ENCODE measurements at regions not wholly inside any gene's neighbourhood (a gene's known extent, or its start where the extent isn't known, plus 50 kb on each side); places are given as distances from the start of the nearest gene placed in this dataset.
A peak's percentile ranks its signal among the peaks of the same experiment; 100 is the strongest.
"Not testable (repeated sequence)": the region's sequence is repeated elsewhere in the genome, so short reads cannot be mapped to it uniquely, and the experiment has no call there.

DNA sequence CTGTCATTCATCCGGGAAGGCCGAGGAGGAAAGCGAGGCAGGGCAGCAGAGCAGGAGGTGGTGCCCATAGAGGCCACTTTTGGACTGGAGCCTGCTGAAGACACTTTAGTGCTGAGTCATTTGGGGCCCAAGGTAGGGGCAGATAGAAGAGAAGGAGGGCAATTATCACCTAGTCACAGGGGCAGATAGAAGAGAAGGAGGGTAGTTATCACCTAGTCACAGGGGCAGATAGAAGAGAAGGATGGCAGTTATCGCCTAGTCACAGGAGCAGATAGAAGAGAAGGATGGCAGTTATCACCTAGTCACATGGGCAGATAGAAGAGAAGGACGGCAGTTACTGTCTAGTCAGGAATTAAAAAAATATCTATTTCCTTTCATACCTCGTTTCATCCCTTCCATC is 1372.6 kb downstream of the FOXD4L5 start:
- DNase-seq (ENCODE audit: low read depth in 2 of 3, low spot score in 1 of 3) = not testable (repeated sequence)

DNA sequence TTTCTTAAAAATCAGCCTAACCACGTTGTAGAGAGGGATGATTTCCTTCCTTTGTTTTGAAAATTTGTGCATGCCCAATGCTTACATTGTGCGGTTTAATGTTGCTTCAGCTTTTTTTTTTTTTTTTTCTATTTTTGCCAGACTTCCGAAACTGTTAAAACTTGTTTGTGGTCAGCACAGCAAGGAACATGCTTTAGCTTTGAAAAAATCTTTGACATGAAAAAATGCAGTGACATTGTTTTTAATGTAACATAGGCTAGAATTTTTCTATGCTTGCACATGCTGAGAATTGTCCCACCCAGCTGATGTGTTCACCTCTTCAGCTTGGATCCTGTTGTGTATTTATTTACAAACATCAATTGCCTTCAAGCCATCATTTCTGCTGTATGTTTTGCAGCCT is 1375.9 kb downstream of the FOXD4L5 start:
- not testable (repeated sequence) for DNase-seq (ENCODE audit: low read depth in 2 of 3, low spot score in 1 of 3)

DNA sequence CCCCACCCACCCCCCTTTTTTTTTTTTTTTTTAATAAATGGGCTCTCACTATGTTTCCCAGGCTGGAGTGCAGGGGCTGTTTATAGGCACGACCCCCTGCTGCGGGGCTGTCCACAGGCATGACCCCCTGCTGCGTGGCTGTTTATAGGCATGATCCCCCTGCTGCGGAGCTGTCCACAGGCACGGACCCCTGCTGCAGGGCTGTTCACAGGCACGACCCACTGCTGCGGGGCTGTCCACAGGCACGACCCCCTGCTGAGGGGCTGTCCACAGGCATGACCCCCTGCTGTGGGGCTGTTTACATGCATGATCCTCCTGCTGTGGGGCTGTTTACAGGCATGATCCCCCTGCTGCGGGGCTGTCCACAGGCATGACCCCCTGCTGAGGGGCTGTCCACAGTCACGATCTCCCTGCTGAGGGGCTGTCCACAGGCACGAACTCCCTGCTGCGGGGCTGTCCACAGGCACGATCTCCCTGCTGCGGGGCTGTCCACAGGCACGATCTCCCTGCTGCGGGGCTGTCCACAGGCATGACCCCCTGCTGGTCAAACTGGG is 1385.3 kb downstream of the FOXD4L5 start:
- DNase-seq (ENCODE audit: low read depth in 2 of 3, low spot score in 1 of 3) = not testable (repeated sequence)

DNA sequence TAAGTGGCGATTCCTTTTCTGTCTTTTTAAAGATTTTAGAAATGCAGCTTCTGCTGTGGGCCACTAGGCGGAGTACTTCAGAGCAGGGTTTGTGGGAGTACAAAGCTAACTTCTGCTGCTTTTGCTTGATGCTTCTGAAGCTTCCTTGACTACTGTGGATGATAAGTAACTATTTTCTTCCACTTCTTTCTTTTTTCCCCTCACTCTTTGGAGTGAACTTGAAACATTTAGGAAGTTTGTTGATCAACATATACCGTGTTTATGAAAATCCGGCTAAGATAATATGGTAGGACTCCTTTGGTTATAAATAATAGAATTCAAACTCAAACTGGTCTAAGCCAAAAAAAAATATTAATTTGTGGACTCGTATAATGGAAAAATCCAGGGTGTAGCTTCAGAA is 1403.6 kb downstream of the FOXD4L5 start:
- DNase-seq (ENCODE audit: low read depth in 2 of 3, low spot score in 1 of 3) = not testable (repeated sequence)

DNA sequence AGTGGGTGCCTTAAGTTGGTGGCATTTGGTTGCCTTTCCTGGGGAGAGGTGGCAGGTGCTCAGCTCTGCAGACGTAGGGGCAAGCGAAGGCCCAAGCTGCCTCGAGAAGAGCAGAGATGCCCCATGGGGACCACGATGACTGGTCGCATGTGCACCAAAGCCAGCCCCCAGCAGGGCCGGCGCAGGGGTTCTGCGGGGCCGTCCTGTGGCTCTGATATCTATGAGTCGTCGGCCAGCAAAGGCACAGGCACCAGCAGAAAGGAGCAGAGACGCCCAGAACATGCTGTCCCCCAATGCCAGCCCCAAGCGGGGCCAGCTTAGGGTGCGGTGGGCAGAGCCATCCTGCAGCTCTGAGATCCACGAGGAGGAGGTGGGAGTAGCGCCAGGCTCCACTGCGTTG is 1408.6 kb downstream of the FOXD4L5 start:
- not testable (repeated sequence) for DNase-seq (ENCODE audit: low read depth in 2 of 3, low spot score in 1 of 3)

DNA sequence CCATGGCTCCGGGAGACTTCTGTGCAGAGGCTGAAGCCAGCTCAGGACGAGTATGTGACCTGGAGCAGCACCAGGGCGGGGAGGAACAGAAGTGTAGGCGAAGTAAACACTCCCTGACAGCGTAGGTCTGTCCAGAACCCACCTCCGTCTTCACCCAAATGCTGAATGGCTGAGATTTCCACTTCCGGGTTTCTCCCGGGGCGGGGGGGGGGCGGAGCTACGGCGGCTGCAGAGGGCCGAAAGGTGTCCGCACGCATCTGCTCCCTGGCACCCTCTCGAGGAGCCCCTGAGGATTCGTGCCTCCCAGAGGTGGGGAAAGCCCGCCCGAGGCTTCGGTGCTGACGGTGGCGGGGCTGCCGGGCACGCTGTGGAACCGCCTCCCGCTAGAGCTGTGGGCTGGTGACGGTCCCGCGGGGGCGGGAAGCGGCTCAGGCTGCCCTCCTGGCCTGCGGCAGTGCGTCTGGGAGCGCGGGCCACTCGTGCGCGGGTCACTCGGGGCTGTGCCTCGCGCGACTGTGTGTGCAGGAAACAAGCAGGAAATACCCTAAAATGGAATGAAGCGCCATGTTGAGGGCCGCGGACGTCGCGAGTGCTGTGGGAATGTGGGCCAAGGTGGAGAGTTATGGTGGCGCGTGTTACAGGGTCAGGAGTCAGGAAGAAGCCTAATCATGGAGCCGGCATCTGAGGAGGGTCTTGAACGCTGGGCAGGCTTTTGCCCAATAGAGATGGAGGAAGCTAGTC is 1425.4 kb downstream of the FOXD4L5 start:
- peak in 1 of 3 donors; percentile 8 for DNase-seq (ENCODE audit: low read depth in 2 of 3, low spot score in 1 of 3)

DNA sequence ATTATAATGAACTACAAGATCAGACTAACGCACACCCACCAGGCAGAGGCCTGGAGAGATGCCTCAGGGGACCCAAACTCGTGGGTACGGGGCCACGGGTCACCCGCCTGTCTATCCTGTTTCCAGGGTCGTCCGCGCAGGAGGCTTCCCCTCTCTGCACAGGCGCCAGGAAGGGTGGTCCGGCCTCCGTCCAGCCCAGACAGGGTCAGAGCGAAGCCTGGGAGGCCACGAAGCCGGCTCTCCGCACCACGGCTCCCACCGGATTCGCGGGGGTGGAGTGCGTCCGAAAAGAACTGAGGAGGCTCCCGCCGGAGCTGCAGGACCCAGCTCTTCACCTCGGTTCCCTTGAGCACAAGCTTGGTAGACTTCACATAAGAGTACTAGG is 1425.9 kb downstream of the FOXD4L5 start:
- DNase-seq (ENCODE audit: low read depth in 2 of 3, low spot score in 1 of 3) = not testable (repeated sequence)

DNA sequence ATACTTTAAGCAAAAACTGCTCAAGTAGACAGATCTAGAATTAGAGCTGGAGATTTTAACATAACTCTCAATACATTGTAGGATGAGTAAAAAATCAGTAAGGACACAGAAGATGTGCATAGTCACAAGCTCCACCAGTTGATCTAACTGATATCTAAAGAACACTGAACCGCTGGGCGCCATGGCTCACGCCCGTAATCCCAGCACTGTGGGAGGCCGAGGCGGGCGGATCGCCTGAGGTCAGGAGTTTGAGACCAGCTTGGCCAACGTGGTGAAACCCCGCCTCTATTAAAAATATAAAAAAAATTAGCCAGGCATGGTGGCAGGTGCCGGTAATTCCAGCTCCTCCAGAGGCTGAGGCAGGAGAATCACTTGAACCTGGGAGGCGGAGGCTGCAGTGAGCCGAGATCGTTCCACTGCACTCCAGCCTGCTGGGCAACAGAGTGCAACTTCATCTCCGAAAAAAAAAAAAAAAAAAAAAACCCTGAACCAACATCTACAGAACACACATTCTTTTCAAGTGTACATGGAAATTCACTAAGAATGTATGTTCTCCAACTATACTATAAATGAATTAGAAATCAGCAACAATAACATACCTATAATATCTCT is 1431.8 kb downstream of the FOXD4L5 start:
- not testable (repeated sequence) for DNase-seq (ENCODE audit: low read depth in 2 of 3, low spot score in 1 of 3)

DNA sequence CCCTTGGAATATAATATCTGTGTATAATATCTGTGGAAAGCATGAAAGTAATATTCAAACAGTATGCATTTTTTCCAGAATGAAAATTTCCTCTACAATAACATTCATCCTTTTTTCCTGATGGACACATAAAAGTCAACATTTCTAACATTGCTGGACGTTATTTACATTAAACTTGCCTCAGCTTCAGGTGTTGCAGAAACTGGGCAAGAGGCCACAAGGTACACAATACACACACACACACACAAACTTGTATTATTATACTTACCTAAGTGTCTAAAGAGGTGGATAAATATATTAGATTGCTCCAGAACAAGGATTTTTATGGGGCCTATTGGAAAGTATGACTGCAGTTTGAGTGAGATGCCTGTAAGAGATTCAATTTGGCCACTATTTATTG is 1460.2 kb downstream of the FOXD4L5 start:
- not testable (repeated sequence) for DNase-seq (ENCODE audit: low read depth in 2 of 3, low spot score in 1 of 3)

DNA sequence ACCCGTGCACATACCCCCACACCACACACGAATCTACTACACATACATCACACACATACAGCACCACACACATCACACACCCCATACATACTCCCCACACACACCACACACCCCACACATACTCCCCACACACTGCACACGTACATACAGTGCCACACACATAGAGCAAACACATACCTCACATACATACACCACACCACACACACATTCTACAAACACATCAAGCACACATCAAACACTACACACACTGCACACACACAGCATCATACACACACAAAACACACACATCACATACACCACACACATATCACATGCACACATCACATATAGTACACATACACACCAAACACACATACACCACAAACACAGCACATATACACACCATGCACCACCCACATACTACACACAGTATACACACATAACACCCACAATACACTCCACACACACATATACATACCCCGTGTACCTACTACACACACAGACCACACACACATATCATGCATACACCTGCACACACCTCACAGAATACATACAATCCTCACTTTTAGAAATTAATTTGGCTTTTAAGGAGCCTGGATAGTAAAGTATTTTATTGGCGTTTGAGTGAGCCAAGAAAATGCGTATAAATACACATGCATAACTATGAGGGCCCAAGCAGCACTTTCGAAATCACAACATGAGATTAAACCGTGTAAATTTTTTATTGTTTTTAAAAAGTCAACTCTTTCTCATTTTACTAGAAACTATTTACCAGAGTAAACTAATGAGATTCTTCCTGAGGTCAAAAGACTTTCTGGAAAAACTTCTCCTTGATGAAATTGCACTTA is 1461.4 kb downstream of the FOXD4L5 start:
- DNase-seq (ENCODE audit: low read depth in 2 of 3, low spot score in 1 of 3) = not testable (repeated sequence)

DNA sequence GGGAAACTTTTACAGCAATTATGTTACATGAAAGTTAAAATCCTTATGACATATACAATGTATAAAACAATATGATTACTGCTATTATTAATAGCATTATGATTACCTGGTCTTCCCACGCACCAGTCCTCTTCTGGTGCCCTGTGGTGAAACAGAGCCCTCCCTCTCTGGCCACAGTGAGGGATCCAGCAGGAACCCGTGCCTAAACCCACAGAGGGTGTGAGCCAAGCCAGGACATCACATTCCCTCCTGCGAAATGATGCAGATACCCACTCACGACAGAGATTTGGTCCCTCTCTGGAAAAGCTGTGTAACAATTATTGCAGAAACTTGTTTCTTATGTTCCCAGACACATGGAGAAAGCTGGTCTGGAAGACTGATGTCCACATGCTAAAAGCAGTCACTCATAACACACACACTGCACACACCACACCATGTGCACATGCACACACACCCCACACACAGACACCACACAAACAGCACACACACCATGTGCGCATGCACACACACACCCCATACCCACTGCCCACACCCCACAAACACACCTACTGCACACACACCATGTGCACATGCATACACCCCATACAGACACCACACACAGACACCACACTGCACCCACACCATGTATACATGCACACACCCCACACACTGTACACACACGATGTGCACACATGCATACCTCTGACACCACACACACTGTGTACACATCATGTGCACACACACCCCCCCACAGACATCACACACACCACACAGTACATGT is 1462.2 kb downstream of the FOXD4L5 start:
- not testable (repeated sequence) for DNase-seq (ENCODE audit: low read depth in 2 of 3, low spot score in 1 of 3)

DNA sequence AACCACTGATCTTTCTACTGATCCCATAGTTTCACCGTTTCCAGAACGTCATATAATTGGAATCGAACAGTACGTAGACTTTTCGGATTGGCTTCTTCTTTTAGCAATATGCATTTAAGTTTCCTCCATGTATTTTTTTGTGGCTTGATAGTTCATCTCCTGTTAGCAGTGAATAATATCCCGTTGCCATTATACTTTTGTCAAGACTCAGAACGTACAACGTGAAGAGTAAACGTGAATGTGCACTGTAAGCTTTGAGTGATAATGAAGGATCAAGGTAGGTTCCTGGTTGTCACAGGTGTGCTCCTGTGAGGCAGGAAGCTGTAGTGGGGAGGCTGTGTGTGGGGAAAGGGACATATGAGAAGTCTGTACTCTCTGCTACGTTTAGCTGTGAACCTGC is 1463.7 kb downstream of the FOXD4L5 start:
- DNase-seq (ENCODE audit: low read depth in 2 of 3, low spot score in 1 of 3) = not testable (repeated sequence)

DNA sequence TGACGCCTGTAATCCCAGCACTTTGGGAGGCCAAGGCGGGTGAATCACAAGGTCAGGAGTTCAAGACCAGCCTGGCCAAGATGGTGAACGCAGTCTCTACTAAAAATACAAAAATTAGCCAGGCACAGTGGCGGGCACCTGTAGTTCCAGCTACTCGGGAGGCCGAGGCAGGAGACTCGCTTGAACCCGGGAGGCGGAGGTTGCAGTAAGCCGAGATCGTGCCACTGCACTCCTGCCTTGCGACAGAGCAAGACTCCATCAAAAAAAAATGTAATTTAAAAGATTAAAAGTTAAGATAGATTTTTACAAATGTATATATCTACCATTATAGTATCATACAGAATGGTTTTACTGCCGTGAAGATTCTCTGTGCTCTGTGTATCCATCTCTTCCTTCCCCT is 1464.1 kb downstream of the FOXD4L5 start:
- not testable (repeated sequence) for DNase-seq (ENCODE audit: low read depth in 2 of 3, low spot score in 1 of 3)

DNA sequence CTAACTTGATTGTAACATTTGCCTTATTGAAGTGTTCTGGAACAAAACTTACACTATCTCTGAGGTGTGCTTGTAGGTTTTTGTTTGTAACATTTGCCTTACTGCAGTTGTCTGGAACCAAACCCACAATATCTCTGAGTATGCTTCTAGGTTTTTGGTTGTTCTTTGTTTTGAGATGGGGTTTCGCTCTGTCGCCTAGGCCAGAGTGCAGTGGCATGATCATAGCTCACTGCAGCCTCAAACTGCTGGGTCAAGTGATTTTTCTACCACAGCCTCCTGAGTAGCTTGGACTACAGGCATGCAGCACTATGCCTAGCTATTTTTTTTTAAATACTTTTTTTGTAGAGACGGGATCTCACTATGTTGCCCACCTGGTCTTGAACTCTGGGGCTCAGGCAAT is 1464.6 kb downstream of the FOXD4L5 start:
- not testable (repeated sequence) for DNase-seq (ENCODE audit: low read depth in 2 of 3, low spot score in 1 of 3)

DNA sequence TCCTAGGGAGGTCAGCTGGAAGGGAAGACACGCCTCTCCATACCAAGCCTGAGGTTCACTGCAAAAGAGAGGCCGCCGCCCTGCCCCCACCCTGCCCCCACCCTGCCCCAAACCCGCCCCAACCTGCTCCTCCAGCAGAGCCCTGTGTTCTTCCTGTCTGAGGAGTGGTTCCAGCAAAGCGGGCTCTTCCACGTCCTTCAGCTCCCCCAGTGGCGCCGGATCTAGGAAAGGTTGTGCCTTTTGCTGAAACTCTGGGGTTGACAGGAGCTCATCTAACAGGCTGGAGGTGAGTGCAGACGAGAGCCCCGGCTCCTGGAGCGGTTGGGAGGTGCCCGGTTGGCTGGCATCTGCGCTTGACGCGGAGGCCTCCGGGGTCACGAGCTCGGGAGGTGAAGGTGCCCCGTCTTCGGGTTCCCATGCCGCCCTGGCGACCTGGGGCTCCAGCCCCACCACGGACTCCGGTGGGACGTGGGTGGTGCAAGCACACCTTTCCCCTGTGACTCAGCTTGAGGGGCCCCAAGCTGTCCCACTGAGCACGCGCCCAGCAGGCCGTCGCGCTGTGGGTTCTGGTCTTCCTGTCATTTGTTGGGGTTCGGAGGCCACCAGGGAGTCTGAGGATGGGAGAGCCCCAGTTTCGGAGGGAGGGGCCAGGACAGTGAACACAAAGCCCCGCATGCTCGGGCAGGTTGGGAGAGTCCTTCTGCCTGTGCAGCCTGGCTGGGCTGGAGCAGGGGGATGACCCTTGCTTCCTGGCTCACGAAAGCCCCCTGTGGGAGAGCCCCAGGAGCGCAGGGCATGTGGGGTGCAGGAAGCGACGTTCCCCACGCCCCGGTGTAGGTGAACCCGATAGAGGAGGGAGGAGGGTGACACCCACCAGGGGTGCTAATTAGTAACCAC is 1467.1 kb downstream of the FOXD4L5 start:
- DNase-seq (ENCODE audit: low read depth in 2 of 3, low spot score in 1 of 3) = peak; percentile 31 to 51 (median 44)

DNA sequence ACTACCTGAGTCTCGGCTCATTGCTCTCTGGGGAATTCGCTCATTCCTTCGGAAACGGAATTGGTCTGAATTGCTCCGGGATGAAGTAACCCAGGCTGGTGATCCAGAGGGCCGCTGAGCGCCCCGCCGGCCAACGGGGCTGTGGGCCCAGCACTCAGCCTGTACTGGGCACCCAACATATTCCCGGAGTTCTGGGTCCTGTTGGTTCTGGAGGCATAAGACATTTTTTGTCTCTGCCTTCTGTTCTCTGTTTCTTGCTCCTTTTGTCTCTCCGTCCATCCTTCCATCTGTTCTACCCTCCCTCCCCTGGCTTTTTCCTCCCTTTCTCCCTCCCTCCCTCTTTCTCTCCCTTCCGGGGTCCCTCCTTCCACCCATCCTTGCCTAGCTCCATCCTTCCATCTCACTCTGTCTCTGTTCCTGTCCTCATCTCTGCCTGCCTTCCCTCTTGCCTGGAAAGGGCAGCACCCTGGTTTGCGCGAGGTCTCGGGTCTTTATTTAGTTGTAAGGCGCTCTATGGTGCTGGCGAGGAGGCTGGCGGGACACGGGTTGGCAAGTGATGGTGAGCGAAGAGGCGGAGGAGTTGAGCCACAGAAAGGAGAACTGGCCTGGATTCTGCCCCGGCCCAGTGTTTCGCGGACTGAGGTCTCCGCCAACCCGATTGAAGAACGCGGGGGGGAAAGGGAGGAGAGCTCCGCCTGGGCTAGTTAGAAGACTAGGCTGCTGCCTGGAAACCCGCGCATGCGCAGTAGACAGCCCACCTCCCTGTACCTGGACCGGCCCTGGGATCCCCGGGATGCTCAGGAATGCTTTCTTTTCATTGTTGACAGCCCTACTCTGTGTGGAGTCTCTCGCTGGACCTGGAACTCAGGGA is 1468.0 kb downstream of the FOXD4L5 start:
- DNase-seq (ENCODE audit: low read depth in 2 of 3, low spot score in 1 of 3) = peak; percentile 42 to 64 (median 53)

DNA sequence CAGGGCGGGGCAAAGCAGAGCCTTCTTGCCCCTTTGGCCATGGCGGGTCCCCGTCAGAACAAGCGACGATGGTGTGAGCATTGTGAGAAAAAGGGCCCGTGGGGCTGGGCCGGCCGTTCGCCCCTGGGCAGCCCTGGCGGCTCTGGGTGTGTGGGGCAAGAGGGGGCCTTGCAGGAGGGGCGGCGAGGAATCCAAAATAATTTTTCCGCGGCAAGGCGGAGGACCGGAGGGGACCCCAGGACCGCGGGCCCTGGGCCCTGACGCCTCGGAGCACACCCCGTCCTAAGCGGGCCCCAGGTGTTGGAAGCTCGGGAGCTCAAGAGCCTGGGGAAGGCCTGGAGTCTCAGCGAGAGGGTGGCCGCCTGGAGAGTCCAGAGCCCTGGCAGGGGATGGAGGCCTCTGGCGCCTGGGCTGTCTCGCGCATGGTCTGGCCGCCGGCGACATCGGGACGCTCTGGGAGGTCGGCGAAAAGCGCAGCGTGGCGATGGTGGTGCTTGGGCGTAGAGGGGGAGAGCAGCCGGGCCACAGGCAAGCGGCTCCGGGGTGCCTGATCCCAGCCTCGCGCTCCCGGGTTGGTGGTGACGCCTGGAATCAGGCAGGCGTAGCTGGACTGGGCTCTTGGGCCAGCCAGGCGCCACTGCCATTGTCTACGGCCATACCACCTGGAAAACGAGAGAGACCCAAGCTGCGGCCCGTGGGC is 1469.9 kb downstream of the FOXD4L5 start:
- DNase-seq (ENCODE audit: low read depth in 2 of 3, low spot score in 1 of 3) = not testable (repeated sequence)

DNA sequence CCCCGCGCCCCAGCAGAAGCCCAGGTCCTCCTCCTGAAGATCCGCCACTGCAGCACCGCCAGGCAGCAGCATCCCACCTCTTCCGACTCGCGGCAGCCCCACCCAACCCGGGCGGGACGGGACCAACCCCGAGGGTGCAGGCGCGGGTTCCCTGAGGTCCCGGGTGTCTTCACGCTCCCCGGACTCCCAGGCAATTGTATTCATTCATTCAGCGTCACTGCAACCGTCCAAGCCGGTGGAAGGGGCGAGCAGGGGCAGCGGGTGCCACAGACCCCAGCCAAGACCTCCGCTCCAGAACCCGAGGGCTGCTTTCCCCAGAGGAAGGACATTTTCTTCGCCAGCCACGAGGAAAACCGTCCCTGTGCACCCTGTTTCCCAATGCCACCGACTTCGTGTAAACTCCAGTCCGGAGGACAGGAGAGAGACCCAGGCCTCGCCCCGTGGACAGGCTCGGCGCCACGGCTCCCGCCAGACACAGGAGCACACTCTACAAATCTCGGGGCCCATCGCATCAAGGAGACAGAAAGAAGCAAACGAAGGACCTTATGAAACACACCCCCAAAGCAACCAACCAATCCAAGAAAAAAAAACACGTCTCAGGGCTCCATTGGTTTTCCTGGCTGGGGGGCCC is 1471.5 kb downstream of the FOXD4L5 start:
- not testable (repeated sequence) for DNase-seq (ENCODE audit: low read depth in 2 of 3, low spot score in 1 of 3)

Data from stimulated activated CD4-positive, alpha-beta T cell treated with anti-CD3 and anti-CD28 coated beads, Interleukin-12 subunit alpha, Interleukin-12 subunit beta, amount 100 ng/mL, for 48 hours (primary cell).